ENCODE measurements at regions not wholly inside any gene's neighbourhood (a gene's known extent, or its start where the extent isn't known, plus 50 kb on each side); places are given as distances from the start of the nearest gene placed in this dataset.
"Not testable (repeated sequence)": the region's sequence is repeated elsewhere in the genome, so short reads cannot be mapped to it uniquely, and the experiment has no call there.

DNA sequence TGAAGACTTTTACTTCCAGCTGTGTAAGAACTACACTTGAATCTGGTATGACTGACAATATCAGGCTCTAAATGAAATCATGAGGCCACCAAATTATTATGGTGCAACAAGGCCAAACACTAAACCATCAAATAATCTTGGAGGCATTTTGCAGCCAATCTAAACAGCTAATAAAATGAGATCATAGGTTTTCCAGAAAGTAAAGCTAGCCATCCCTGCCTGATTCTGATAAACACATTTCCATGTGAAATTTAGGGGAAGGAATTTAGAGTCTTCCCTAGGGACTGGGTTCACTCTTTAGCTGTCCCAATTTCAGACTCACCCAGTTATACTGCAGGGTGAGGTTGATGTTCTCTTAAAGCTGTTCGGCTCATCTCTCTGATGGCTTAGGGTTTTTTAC is 190.3 kb upstream of the TMEM196 start:
- TF ChIP-seq CTBP1 (IDR thresholded peaks at IDR 0.05; ENCODE audit: borderline replicate concordance) = no peak
- no peak for TF ChIP-seq HDGF (IDR thresholded peaks at IDR 0.05; ENCODE audit: borderline replicate concordance)
- TF ChIP-seq L3MBTL2 (conservative IDR thresholded peaks at IDR 0.05) = no peak
- no peak for TF ChIP-seq LEF1 (IDR thresholded peaks at IDR 0.05; ENCODE audit: borderline replicate concordance)
- no peak for TF ChIP-seq FOXA1 (IDR thresholded peaks at IDR 0.05)
- no peak for TF ChIP-seq ZNF384 (IDR thresholded peaks at IDR 0.05)
- no peak for TF ChIP-seq FOXM1 (IDR thresholded peaks at IDR 0.05; ENCODE audit: borderline replicate concordance)
- TF ChIP-seq, protein P1, sequence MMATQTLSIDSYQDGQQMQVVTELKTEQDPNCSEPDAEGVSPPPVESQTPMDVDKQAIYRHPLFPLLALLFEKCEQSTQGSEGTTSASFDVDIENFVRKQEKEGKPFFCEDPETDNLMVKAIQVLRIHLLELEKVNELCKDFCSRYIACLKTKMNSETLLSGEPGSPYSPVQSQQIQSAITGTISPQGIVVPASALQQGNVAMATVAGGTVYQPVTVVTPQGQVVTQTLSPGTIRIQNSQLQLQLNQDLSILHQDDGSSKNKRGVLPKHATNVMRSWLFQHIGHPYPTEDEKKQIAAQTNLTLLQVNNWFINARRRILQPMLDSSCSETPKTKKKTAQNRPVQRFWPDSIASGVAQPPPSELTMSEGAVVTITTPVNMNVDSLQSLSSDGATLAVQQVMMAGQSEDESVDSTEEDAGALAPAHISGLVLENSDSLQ (IDR thresholded peaks at IDR 0.05) = no peak
- TF ChIP-seq ELF4 (IDR thresholded peaks at IDR 0.05) = no peak
- CTCF ChIA-PET = interaction anchor here (0.5 kb wide), 1 partner anchor 209 kb away, joined by 5 read pairs; no protein-coding TSS in a partner anchor
- POLR2A ChIA-PET = no interaction called here
- DNase-seq (ENCODE audit: extremely low spot score) = no peak

DNA sequence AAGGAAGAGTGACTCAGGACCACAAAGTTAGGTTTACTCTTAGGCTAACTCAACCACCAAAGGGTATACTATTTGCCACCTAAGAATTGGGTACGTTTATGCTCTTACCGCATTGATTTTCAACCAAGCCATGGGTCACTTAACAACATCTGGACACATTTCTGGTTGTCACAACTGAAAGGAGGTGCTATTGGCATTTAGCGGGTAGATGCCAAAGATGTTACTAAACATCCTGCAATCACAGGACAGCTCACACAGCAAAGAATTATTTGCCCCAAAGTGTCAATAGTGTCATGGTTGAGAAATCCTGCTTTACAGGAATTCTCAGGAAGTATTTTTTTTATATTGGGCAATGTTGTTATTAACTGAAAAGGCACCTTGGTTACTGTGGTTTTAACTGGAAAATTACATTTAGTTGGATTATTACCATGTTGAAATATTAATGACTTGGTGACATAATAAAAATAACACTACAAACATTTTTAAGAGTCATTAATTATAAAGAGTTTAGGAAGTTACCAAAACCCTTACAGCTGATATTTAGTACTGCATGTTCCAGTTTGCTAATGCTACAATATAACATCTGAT is 185.0 kb upstream of the TMEM196 start:
- DNase-seq (ENCODE audit: extremely low spot score) = no peak
- CTCF ChIA-PET = no interaction called here
- TF ChIP-seq FOXA1 (IDR thresholded peaks at IDR 0.05) (no peak), ZNF384 (IDR thresholded peaks at IDR 0.05) (no peak), CTBP1 (IDR thresholded peaks at IDR 0.05; ENCODE audit: borderline replicate concordance) (no peak), L3MBTL2 (conservative IDR thresholded peaks at IDR 0.05) (no peak), ARNT (IDR thresholded peaks at IDR 0.05) (no peak), ELF4 (IDR thresholded peaks at IDR 0.05) (no peak), HDGF (IDR thresholded peaks at IDR 0.05; ENCODE audit: borderline replicate concordance) (no peak), LEF1 (IDR thresholded peaks at IDR 0.05; ENCODE audit: borderline replicate concordance) (no peak), BHLHE40 (IDR thresholded peaks at IDR 0.05; ENCODE audit: borderline replicate concordance) (no peak), NFRKB (IDR thresholded peaks at IDR 0.05) (no peak)
- TF ChIP-seq, protein P1 (IDR thresholded peaks at IDR 0.05) = no peak

DNA sequence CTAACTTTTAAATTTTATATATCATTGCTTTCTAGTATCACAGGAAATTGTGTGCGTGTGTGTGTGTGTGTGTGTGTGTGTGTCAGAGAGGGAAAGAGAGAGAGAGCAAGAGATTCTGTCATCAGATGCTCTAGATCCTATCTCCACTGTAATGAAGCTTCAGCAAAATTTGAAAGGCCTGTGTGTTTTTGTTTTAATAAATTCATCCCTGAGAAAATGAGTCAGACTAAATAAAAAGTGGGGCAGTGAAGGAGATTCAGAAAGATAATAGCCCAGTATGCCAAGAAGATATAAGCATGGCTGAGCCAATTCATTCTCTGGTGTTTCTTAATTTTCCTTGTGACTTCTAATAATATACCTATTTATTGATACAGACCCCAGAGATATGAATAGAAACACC is 184.2 kb upstream of the TMEM196 start:
- ChIA-PET POLR2A (no interaction called here), CTCF (no interaction called here)
- TF ChIP-seq L3MBTL2 (conservative IDR thresholded peaks at IDR 0.05) (no peak), ARNT (IDR thresholded peaks at IDR 0.05) (no peak), SUZ12 (IDR thresholded peaks at IDR 0.05) (no peak), ZNF384 (IDR thresholded peaks at IDR 0.05) (no peak), FOXA1 (IDR thresholded peaks at IDR 0.05) (no peak), ELF4 (IDR thresholded peaks at IDR 0.05) (no peak), LEF1 (IDR thresholded peaks at IDR 0.05; ENCODE audit: borderline replicate concordance) (no peak), FOXM1 (IDR thresholded peaks at IDR 0.05; ENCODE audit: borderline replicate concordance) (no peak), FOXK2 (IDR thresholded peaks at IDR 0.05) (no peak), TARDBP (IDR thresholded peaks at IDR 0.05) (no peak), SP1 (IDR thresholded peaks at IDR 0.05) (no peak), HDGF (IDR thresholded peaks at IDR 0.05; ENCODE audit: borderline replicate concordance) (no peak), CTBP1 (IDR thresholded peaks at IDR 0.05; ENCODE audit: borderline replicate concordance) (no peak), NFRKB (IDR thresholded peaks at IDR 0.05) (no peak), BHLHE40 (IDR thresholded peaks at IDR 0.05; ENCODE audit: borderline replicate concordance) (no peak)
- TF ChIP-seq, protein P1 (IDR thresholded peaks at IDR 0.05) = no peak
- no peak for DNase-seq (ENCODE audit: extremely low spot score)

More for the DNA sequence above, 185.0 kb upstream of the TMEM196 start:
- POLR2A ChIA-PET = no interaction called here

DNA sequence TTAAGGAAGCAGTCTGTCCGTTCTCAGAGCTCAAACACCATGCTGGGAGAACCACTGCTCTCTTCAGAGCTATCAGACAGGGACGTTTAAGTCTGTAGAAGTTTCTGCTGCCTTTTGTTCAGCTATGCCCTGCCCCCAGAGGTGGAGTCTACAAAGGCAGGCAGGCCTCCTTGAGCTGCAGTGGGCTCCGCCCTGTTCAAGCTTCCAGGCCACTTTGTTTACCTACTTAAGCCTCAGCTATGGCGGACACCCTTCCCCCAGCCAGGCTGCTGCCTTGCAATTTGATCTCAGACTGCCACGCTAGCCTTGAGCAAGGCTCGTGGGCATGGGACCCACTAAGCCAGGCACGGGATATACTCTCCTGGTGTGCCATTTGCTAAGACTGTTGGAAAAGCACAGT is 180.7 kb upstream of the TMEM196 start:
- CTCF ChIA-PET; POLR2A ChIA-PET; DNase-seq (ENCODE audit: extremely low spot score): not testable (repeated sequence)

DNA sequence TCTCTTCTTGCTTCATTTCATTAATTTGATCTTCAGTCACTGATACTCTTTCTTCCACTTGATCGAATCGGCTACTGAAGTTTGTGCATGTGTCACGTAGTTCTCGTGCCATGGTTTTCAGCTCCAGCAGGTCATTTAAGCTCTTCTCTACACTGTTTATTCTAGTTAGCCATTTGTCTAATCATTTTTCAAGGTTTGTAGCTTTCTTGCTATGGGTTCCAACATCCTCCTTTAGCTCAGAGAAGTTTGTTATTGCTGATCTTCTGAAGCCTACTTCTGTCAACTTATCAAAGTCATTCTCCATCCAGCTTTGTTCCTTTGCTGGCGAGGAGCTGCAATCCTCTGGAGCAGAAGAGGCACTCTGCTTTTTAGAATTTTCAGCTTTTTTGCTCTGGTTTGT is 180.0 kb upstream of the TMEM196 start:
- POLR2A ChIA-PET; DNase-seq (ENCODE audit: extremely low spot score); CTCF ChIA-PET: not testable (repeated sequence)

DNA sequence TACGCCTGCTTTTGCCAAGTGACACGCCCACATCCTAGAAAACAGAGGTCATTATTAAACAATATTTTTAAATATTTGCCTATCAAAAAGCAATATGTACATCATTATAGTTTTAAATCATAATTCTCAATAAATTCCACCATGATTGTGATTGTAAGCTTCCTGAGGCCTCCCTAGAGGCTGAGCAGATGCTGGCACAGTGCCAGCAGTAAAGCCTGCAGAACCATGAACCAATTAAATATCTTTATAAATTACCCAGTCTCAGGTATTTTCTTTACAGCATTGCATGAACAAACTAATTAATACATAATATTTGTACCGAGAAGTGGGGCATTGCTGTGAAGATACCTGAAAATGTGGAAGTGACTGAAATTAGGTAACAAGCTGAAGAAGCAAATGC is 174.7 kb upstream of the TMEM196 start:
- ChIA-PET CTCF (no interaction called here), POLR2A (no interaction called here)
- no peak for DNase-seq (ENCODE audit: extremely low spot score)
- TF ChIP-seq SP1 (IDR thresholded peaks at IDR 0.05) (no peak), L3MBTL2 (conservative IDR thresholded peaks at IDR 0.05) (no peak), LEF1 (IDR thresholded peaks at IDR 0.05; ENCODE audit: borderline replicate concordance) (no peak), ZNF384 (IDR thresholded peaks at IDR 0.05) (no peak), FOXM1 (IDR thresholded peaks at IDR 0.05; ENCODE audit: borderline replicate concordance) (no peak), CTBP1 (IDR thresholded peaks at IDR 0.05; ENCODE audit: borderline replicate concordance) (no peak), BHLHE40 (IDR thresholded peaks at IDR 0.05; ENCODE audit: borderline replicate concordance) (no peak), SUZ12 (IDR thresholded peaks at IDR 0.05) (no peak), ELF4 (IDR thresholded peaks at IDR 0.05) (no peak), ARNT (IDR thresholded peaks at IDR 0.05) (no peak), FOXK2 (IDR thresholded peaks at IDR 0.05) (no peak), NFRKB (IDR thresholded peaks at IDR 0.05) (no peak), TARDBP (IDR thresholded peaks at IDR 0.05) (no peak), HDGF (IDR thresholded peaks at IDR 0.05; ENCODE audit: borderline replicate concordance) (no peak), FOXA1 (IDR thresholded peaks at IDR 0.05) (no peak)
- TF ChIP-seq, protein P1 (IDR thresholded peaks at IDR 0.05) = no peak

Measured in HEK293T (cell line).